Endodermal cell (in vitro differentiated cells): ENCODE measurements at regions not wholly inside any gene's neighbourhood (a gene's known extent, or its start where the extent isn't known, plus 50 kb on each side); places are given as distances from the start of the nearest gene placed in this dataset.

Experiments used
- DNase-seq: peaks from one replicate; pipeline ENCODE4 v3.0.0-alpha.2; 2017
- H3K27ac ChIP-seq: 2 replicates; pipeline ENCODE4 v1.5.1; 2013; ENCODE audit warnings: mild to moderate bottlenecking, low read depth, low read length, moderate library complexity
- H3K27me3 ChIP-seq: 2 replicates; pipeline ENCODE4 v1.6.1; 2013; ENCODE audit warnings: mild to moderate bottlenecking, low read length, moderate library complexity; ENCODE audit not compliant: insufficient read depth, control insufficient read depth, poor library complexity, severe bottlenecking
- H3K36me3 ChIP-seq: 2 replicates; pipeline ENCODE4 v1.7.0; 2013; ENCODE audit warnings: mild to moderate bottlenecking, low read length, moderate library complexity; ENCODE audit not compliant: control insufficient read depth, insufficient read depth
- H3K4me1 ChIP-seq: one replicate; pipeline ENCODE4 v1.7.0; 2013; ENCODE audit warnings: low read length; ENCODE audit not compliant: control insufficient read depth, insufficient read depth
- H3K4me3 ChIP-seq: 2 replicates; pipeline ENCODE4 v1.5.1; 2013; ENCODE audit warnings: mild to moderate bottlenecking, low read length, moderate library complexity
- H3K9ac ChIP-seq: 2 replicates; pipeline ENCODE4 v1.6.1; 2013; ENCODE audit warnings: mild to moderate bottlenecking, low read length, moderate library complexity; ENCODE audit not compliant: poor library complexity, severe bottlenecking; ENCODE audit errors: extremely low read depth
- H3K9me3 ChIP-seq: 2 replicates; pipeline ENCODE4 v1.6.1; 2013; ENCODE audit warnings: mild to moderate bottlenecking, low read length, moderate library complexity; ENCODE audit not compliant: control insufficient read depth
- H3K27ac Mint-ChIP-seq: 2 replicates; pipeline ENCODE4 v1.8.0; 2020; ENCODE audit warnings: mixed read lengths
- H3K27me3 Mint-ChIP-seq: 2 replicates; pipeline ENCODE4 v1.8.0; 2021; ENCODE audit warnings: mild to moderate bottlenecking, mixed read lengths; ENCODE audit not compliant: insufficient read depth
- H3K36me3 Mint-ChIP-seq: 2 replicates; pipeline ENCODE4 v1.8.0; 2020; ENCODE audit warnings: low read depth, mixed read lengths
- H3K4me1 Mint-ChIP-seq: 2 replicates; pipeline ENCODE4 v1.8.0; 2020; ENCODE audit warnings: mixed read lengths
- H3K4me3 Mint-ChIP-seq: 2 replicates; pipeline ENCODE4 v1.8.0; 2020; ENCODE audit warnings: mild to moderate bottlenecking, moderate library complexity, mixed read lengths
- H3K9me3 Mint-ChIP-seq: 2 replicates; pipeline ENCODE4 v1.8.0; 2020; ENCODE audit warnings: mild to moderate bottlenecking, mixed read lengths
- CTCF ChIP-seq: fragments of 200-600 bp; sonication (generic); conservative IDR thresholded peaks from 2 replicates; pipeline ENCODE4 v1.5.0; 2021; ENCODE audit warnings: antibody characterized with exemption, mild to moderate bottlenecking
- WGBS, 2 experiments: methylation state at CpG; one replicate each; pipeline versions ENCODE4 v1.1.5 to v1.1.7; 2013; ENCODE audit warnings: missing lambda C conversion rate in 2 of 2, mixed read lengths in 1 of 2; ENCODE audit not compliant: insufficient coverage in 1 of 2, insufficient read length in 1 of 2; 5-methylcytosine and 5-hydroxymethylcytosine counted together

DNA sequence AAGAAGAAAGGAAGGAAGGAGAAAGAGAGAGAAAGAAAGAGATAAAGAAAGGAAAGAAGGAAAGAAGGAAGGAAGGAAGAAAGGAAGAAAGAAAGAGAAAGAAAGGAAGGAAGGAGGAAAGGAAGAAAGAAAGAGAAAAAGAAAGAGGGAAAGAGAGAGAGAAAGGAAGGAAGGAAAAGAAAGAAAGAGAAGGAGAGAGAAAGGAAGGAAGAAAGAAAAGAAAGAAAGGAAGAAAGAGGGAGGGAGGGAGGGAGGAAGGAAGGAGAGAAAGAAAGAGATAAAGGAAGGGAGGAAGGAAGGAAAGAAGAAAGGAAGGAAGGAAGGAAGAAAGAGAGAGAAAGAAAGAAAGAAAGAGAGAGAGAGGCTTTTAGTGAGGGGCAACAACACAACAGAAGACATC is 135.1 kb upstream of the VSTM2B start:
- DNase-seq, result no peak
- no peak overlapping the region for H3K4me3 Mint-ChIP-seq
- no peak overlapping the region for H3K9ac ChIP-seq
- H3K9me3 ChIP-seq, result peaks cover 5% of the 10 kb centered on the region
- H3K9me3 Mint-ChIP-seq, result peaks cover 14% of the 10 kb centered on the region
- H3K4me1 Mint-ChIP-seq, result peaks cover 3% of the 10 kb centered on the region
- H3K27me3 Mint-ChIP-seq, result no peaks in the 10 kb centered on the region
- H3K36me3 Mint-ChIP-seq, result no peaks in the 10 kb centered on the region
- H3K36me3 ChIP-seq, result no peaks in the 10 kb centered on the region
- no peak overlapping the region for H3K27ac Mint-ChIP-seq
- H3K4me3 ChIP-seq, result no peak overlapping the region
- H3K4me1 ChIP-seq, result no peaks in the 10 kb centered on the region
- H3K27me3 ChIP-seq, result no peaks in the 10 kb centered on the region
- TF ChIP-seq CTCF, result no peak
- no peak overlapping the region for H3K27ac ChIP-seq

- H3K36me3 ChIP-seq, result no peaks in the 10 kb centered on the region
- Mint-ChIP-seq H3K4me3 (no peak overlapping the region), H3K36me3 (no peaks in the 10 kb centered on the region), H3K27ac (no peak overlapping the region), H3K9me3 (peaks cover 14% of the 10 kb centered on the region), H3K27me3 (no peaks in the 10 kb centered on the region), H3K4me1 (peaks cover 10% of the 10 kb centered on the region)
- H3K9me3 ChIP-seq, result peaks cover 5% of the 10 kb centered on the region
- H3K27me3 ChIP-seq, result no peaks in the 10 kb centered on the region
- WGBS, 2 experiments, result 67 to 100% methylated on average over 2 to 7 of the region's 7 CpGs
- DNase-seq, result no peak
- H3K27ac ChIP-seq, result no peak overlapping the region
- H3K4me1 ChIP-seq, result no peaks in the 10 kb centered on the region
- peak; percentile 66 for TF ChIP-seq CTCF
- H3K4me3 ChIP-seq, result no peak overlapping the region
- no peak overlapping the region for H3K9ac ChIP-seq
Observed at GRCh38 chr19:29393915-29394460, 131.8 kb upstream of the VSTM2B start.

DNA sequence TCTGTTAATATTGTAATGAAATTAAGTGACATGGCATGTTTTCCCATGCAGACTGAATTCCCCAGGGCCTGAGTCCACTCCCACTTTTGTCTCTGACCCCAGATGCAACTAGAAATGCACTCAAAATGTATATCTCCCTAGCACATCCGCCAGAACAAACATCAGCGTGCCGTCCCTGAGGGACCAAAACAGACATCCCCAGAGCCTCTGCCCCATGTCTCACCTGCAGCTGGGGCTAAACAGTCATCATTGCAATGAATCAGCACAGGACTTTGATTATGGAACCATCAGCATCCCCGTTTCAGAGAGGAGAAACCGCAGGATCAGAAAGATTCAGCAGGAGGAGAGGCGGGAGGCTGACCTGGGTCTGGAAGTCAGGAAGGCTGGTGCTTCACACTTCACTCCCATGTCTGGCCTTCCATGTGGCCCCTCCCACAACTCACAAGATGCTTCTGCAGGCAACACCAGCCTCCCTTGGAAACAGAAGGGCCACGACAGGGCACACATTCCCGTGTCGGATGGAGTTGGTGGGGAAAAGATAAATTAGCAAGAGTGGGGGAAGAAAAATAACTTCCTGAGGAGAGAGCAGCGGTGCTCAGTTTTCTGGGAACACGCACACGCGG is 130.6 kb upstream of the VSTM2B start:
- no peak overlapping the region for H3K27ac Mint-ChIP-seq
- Histone ChIP-seq H3K4me1 (no peaks in the 10 kb centered on the region), H3K9me3 (peaks cover 5% of the 10 kb centered on the region), H3K4me3 (no peak overlapping the region), H3K27ac (peak overlapping the region; percentile 58), H3K27me3 (no peaks in the 10 kb centered on the region), H3K36me3 (no peaks in the 10 kb centered on the region), H3K9ac (no peak overlapping the region)
- H3K4me1 Mint-ChIP-seq, result peaks cover 16% of the 10 kb centered on the region
- TF ChIP-seq CTCF, result no peak
- no peak overlapping the region for H3K4me3 Mint-ChIP-seq
- no peak for DNase-seq
- H3K27me3 Mint-ChIP-seq, result no peaks in the 10 kb centered on the region
- no peaks in the 10 kb centered on the region for H3K36me3 Mint-ChIP-seq
- WGBS, 2 experiments, result 74 to 84% methylated on average over 4 to 13 of the region's 13 CpGs
- H3K9me3 Mint-ChIP-seq, result peaks cover 14% of the 10 kb centered on the region
